ENCODE measurements at regions not wholly inside any gene's neighbourhood (a gene's known extent, or its start where the extent isn't known, plus 50 kb on each side); places are given as distances from the start of the nearest gene placed in this dataset.
"Not testable (repeated sequence)": the region's sequence is repeated elsewhere in the genome, so short reads cannot be mapped to it uniquely, and the experiment has no call there.

DNA sequence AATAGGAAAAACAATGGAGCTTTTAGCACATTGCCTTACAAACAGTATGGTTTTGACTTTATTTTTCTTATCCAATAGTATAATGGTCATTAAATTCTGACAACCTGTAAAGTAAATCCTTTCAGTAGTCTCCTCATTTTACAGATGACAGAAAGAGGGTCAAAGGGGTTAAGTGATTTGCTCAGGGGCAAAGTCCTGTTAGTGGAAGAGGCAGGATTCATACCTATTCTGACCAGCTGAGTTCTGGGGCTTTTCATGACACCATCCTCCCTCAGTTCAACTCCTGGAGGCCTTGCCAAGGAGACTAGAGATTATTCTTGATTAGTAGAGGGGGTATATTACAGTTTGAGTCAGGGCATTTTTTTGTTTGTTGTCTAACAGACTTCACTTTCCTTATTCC lies 278.7 kb upstream of the DUSP10 start:
- DNase-seq, result no peak

DNA sequence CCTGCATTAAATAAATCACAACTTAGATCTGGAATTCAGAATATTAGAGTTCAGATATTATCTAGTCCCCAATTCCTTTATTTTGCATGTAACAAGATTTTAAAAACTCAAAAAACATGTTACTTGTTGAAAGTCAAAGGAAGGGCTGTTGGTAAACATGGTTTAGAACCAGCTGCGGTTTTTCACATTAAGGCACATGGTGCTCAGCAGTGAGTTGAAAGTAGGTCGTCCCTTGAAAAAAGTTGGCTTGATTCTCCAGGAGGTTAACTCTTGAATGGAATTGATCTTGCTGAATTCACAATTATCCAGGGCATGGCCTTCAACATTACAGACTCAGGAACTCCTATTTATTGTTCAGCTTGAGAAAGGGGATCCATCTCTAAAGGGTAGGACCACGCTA lies 277.1 kb upstream of the DUSP10 start:
- DNase-seq, result no peak

DNA sequence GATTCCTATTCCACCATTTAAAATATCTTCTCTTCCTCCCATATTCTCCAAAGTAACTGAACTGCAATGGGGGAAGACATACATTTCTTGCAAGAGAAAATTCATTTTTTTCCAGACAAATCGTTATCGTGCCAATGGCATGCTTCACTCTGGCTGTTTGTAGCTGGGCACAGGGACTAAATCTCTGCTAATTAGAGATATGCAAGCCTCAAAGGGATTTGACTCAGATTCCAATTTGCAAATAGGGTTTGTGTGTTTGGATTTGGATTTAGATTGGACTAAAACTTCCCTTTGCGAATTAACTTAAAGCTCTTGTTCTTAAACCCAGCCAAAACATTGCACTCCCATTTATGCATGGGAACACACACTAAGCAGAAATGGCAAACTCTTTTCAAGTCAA lies 276.2 kb upstream of the DUSP10 start:
- DNase-seq, result no peak

DNA sequence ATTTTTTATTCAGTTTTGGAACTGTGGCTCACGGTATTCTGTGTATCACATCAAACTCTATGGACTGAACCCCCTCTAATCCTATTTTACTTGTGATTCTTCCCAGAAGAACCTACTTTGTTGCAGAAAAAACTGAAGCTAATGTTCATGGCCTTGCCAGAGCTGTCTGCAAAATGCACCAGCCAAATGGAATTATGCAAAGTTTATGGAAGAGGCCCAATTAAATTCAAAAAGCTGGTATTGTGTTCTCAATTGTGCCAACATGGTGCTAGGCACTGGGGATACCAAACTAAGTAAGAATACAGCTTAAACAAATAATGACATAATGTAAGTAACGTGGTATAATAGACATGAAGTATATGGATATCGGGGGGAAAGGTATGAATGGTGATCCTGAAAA lies 273.8 kb upstream of the DUSP10 start:
- DNase-seq, result no peak

DNA sequence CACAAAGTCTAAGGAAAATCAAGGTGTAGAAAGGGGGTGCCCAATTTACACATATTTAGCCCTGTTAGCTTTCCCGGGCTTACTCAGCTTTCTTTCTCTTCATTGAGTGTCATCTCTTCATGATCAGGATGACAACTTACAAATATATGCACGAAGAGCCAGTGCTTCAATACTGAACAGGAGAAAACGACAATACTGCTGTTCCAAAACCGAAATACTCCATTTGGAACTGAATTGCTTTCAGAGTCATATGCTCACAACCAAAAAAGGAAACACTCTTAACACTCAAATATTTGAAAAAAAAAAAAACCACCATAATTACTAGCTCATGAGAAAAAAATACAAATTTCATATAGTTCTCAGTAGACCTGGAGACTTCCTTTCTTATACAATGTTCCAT lies 272.1 kb upstream of the DUSP10 start:
- DNase-seq, result no peak

DNA sequence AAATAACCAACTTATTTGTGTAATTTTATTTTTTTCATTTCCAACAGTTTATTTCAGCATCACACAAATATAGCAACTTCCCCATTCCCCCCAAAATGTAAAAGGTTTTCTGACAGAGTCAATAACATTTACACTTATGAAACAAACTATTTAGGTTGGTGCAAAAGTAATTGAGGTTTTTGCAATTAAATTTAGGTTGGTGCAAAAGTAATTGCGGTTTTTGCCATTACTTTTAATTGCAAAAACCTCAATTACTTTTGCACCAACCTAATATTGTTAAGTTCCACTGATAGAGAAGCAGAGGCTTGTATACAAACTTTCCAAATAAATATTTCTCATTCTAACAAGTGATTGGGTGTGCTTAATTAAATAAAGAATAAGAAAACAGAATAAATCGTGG lies 270.9 kb upstream of the DUSP10 start:
- DNase-seq, result no peak

DNA sequence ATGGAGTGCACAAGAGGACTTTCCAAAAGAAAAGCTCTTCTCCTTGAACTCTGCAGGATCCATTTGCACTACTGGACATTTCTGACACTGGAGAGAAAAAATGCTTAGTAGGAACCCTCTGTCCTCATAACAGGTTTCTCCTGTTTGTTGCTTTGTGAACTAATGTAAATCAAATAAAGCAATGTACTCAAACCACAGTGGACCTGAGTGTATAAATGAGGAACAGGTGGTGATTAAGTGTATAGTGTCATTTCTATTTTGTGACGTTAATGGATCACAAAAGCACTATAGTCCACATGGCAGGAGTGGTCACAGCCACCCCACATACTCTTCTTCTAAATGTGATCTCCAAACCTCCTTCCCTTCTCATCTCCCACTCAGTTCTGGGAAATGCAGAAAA lies 268.4 kb upstream of the DUSP10 start:
- no peak for DNase-seq

DNA sequence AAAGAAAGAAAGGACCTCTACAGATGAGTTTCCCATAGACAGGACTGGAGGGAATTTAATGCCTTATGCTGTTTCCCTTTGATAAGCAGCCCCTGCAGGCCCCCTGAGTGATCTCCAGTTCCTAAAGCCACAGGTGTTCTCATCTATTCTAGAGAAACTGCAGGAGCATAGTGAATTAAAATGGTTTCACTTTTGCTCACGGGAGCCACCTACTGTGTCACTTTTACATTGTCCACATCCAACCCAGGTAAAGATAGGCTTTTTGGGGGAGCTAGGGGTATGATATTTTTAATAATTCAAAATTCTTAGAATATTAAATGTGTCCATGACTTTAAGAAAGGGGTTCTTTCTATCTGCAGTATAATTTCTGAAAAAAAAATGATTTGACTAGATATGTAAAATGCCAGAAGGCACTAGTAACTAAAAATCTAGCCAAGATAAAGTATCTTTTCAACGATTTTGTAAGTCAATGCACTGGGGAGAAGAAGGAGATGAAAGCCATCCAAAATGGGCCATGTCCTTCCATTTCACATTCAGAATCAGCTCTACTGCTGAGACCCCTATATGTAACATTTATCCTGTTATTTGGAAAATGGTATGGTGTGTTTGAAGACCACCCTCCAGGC lies 267.3 kb upstream of the DUSP10 start:
- DNase-seq, result no peak

DNA sequence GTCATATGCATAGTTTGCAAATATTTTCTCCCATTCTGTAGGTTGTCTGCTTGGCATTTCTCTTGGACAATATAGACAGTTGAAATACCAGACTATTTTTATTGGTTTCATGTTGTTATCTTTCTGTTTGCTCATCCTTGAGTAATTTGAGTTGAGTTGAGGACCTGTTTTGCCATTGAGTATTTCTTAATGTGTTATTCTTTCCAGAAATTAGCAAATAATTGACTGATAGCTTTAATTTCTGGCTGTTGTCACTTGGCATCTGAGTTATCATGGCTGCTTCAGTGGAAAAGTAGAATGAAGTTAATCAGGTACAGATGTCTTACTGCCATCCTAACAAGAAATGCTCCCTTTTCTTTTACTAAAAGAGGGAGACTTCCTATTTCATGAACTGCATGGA lies 264.8 kb upstream of the DUSP10 start:
- no peak for DNase-seq

DNA sequence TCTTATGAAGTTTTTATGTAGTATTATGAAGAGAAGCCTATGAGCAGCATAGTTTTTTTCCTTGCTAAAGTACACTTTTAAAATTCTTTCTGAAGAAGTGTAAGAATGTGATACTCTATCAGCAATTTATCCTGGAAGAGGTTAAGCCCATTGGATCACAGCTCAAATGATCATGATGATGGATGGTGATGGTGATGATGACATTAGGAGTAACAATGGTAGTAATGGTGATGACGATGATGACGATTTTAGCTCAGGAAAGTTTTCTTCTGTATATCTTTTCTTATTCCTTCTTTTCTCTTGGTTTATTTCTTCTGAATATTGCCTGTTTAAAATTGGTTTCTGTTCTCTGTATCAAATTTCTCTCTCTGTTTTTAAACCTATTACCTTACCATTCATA lies 262.9 kb upstream of the DUSP10 start:
- no peak for DNase-seq

DNA sequence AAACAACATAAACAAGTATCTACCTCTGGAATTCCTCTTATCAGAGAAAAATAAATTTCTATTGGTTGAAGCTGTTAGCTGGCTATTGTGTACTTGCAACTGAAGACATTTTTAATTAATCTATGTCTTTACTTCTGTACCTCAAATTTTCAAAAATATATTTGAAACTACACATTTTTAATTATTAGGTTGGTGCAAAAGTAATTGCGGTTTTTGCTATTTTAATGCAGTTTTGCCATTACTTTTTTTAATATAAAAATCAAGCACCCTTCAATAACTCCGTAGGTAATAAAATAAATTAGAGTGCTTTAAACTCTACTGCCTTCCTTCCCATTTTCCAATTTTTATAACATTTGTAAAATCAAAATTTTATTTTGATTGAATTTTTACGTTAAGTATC lies 262.1 kb upstream of the DUSP10 start:
- no peak for DNase-seq

DNA sequence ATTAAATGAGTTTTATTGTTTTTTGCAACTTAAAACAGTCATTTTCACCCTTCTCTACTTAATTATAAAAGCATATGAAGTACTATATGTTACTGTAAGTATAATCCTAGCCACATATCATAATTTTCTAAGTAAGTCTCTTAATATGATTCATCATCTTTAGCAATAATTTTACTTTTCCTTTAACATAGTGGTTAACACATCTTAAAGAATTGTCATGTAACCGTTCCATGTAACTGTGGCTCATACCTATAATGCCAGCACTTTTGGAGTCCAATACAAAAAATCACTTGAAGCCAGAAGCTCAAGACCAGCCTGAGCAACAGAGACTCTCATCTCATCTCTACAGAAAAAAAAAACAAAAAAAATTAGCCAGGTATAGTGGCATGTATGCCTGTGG lies 260.6 kb upstream of the DUSP10 start:
- no peak for DNase-seq

DNA sequence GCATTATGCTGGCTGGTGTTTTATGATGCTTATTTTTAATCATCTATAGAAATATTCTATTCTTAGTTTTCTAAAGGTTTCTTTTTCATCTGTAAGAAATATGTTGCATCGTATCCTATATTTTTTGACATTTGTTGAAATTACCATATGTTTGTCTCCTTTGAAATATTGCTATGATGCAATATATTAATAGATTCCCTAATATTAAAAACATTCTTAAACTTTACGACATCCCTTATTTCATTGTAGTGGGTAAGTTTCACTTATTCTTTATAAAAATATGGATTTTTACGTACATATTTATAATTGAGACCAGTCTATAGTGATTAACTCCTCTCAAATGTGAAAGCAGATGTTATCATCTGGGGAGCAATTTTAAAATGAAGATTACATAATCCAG lies 258.2 kb upstream of the DUSP10 start:
- no peak for DNase-seq

DNA sequence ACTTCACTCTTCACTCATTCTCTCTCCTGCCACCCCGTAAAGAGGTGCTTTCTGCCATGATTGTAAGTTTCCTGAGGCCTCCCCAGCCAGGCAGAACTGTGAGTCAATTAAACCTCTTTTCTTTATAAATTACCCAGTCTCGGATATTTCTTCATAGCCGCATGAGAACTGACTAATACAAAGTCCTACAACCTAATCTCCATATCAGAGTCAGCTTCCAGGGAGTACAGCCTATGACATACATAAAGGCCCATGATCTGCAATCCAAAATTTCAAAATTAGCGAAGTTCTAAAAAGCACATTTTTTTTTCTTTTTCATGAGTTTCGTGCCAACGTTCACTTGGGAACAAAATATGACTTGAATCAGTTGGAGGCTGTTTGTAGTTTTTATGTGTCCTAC lies 256.9 kb upstream of the DUSP10 start:
- DNase-seq, result no peak

DNA sequence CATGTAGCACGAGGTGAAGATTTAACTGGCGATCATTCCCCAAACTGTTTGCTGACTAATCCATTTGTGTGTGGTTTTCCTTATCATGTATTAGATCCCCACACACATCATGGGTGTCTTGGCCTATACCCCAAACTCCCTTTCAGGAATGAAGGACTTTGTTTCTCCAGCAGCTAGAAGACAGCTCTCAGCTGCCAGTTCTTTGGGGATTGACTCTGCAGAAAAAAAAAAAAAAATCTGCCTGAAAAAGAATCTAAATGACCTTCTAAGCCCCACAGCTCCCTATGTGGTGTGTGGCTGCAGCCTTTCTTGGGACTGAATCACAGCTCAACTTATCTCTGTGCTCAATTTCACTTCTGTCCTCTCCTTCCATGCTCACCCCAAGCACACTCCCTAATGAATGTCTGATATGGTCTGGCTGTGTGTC lies 256.3 kb upstream of the DUSP10 start:
- DNase-seq, result no peak

DNA sequence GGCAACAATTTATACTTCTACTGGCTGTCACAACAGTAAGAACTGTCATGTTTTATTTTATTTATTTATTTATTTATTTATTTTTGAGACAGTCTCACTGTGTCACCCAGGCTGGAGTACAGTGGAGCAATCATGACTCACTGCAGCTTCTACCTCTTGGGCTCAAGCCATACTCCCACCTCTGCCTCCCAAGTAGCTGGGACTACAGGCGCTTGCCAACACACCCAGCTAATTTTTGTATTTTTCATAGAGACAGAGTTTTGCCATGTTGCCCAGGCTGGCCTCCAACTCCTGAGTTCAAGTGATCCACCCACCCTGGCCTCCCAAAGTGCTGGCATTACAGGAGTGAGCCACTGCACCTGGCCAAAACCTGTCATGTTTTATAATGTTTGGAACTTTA lies 255.1 kb upstream of the DUSP10 start:
- not testable (repeated sequence) for DNase-seq

DNA sequence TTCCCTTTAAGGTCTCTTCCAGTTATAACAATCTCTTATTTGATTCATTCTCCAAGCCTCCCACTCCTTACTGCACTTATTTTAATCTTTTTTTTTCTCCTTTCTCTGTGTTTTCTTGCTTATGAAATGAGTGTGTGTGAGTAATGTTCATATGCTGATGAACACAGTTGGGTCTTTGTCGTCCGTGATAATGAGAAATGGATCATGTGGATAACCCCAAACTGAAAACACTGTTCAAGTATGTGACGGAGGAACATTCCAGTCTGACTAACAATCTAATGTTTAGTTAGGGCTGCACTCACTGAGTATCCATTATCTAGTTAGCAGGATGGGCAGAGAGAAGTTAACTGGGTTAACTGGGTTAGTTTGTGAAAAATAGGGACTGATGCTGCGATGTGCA lies 253.1 kb upstream of the DUSP10 start:
- no peak for DNase-seq

DNA sequence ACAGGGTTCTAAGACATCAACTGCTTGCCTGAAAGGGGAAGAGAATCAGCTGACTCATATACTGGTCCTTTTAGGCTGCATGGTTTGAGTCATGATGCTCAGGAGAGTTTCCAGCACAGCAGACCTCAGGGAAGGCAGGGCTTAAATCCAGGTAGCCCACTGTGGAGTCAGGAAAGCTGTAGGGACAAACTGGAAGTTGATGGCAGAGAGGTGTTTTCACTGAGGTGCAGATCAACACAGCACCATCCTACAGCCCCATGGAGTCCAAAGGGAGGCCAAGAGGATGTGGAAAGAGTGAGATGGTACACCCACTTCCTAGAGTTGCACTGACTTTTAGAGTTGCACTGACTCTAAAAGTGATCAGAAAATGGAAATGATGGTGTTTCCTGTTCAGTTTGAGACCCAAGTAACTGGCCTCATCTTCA lies 252.4 kb upstream of the DUSP10 start:
- no peak for DNase-seq

DNA sequence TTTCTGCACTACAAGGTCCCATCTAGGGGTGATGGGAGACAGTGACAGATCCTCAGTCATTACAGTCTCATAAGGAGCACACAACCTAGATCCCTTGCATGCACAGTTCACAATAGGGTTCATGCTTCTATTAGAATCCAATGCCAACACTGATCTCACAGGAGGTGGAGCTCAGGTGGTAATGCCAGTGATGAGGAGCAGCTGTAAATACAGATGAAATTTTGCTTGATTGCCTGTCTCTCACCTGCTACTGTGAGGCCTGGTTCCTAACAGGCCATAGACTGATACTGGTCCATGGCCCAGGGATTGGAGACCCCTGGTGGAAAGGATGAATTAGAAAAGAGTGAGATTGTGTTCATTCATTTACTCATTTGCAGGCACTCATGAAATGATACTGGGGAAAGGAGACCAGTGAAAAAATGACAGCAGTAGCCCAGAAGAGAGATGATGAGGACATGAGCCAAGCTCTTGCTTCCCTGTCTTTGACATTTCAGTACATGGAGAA lies 251.6 kb upstream of the DUSP10 start:
- DNase-seq, result no peak

DNA sequence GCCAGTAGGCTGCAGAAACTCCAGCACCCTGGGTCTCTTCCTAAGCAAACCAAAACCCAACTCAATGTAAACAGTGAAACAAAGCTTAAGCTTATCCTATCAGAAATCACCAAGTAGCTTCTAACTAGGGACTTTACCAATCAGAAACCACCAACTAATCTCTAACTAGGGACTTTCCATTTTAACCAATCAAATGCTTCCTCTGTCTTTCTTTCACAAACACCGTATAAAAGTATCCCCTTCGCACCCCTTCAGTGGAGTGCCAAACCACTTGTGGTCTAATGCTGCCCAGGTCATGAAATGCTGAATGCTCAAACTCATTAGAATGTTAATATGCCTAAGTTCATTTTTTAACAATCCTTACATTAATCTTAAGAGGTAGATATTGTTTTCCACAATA lies 250.5 kb upstream of the DUSP10 start:
- no peak for DNase-seq

DNA sequence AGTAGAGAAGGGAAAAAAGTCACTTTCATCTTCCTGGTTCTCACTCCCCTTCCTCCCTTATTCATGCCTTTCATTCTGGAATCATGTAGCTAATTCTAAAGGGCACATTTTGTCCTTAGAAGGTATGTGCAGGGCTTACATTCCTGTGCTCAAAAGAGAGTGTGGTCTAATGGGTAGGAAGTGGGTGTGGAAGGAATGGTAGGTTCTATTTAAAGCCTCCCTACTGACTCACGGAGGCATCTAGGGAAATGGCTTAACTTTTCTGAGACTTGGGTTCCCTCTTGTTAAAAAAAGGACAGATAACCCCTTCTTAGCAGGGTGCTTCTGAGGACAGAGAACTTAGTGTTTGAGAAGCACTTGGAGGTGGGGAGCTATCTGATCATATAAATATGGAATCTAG lies 249.3 kb upstream of the DUSP10 start:
- no peak for DNase-seq

DNA sequence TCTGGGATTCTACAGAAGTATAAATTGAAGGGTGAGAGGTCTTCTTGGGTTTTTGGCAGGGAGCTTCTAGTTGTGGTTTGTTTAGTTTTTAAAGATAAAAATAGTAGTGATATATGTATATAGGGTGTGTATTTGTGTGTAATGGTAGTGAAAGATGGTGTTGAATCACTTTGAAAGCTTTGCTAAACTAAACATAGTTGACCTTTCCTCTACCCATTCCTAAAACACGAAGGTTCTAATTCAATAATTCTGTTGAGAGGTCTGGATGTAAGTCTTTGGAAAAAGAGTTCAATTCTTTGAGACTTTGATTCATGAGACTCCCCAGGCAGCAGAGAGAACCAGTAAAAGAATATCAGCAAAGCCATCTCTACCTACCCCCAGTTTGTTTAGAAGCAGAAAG lies 247.9 kb upstream of the DUSP10 start:
- no peak for DNase-seq

DNA sequence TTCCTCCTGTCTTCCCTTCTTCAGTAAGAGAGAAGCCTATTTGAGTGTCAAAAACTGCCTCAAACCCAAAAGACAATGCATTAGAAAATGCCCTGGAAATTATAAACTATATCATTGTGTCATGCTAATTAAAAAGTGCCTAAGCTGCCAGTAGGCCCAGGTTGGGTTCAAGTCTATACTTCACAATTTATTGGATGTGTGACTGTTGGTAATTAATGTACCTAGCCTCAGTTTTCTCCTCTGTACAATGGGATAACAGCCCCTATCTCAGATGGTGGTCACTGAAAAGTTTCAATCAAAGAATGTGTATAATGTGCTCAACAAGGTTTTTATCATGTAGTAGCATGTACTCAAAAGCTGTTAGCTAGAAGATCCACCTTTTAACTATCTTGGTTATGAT lies 246.9 kb upstream of the DUSP10 start:
- no peak for DNase-seq

DNA sequence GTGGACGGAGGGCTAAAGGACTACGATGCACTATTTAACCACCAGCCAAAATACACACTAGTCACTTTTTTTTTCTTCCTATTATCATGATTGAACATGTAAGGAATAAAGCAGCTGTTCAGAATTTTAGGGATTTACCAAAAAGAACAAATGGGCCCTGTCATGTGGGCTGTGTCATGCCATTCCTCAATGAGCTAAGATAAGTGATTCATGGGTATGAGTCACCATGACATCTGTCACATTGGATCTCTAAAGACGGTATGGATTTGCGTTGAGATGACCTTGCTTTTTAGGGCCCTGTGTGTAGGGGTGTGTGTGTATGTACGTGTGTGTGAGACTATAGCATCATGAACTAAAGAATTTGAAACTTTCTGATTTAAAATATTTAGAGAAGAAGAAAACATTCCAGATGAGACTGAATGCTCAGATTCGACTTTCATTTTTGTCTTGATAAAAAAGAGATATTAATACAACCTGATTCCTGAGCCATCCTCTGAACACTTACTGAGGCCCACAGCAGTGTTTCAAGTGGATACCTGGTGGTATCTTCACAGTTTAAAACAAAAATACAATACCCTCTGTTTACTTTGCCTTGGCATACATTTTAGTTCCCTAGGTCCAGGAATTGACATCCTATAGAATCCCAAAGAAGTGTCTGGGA lies 246.1 kb upstream of the DUSP10 start:
- DNase-seq, result no peak

DNA sequence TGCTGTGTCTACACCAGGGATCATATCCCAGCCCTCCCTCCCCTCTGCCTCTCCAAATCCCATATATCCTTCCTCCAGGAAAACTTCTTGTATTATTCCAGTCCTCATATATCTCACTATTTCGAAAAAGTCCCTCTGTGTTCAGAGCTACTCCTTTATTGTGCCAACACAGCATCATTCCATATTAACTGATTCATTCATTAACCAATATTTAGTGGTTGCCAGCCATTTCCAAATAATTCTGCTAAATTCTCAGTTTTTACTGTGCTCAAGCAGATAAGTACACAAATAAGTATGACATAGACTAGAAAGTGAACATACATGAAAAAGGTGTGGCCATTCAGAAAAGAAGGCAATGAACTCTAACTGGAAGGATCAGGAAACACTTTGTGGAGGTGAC lies 241.6 kb upstream of the DUSP10 start:
- no peak for DNase-seq
